HG03571 (cell line): ENCODE measurements at regions not wholly inside any gene's neighbourhood (a gene's known extent, or its start where the extent isn't known, plus 50 kb on each side); places are given as distances from the start of the nearest gene placed in this dataset.

Experiments used
- ATAC-seq: cut with Tn5 transposase; IDR thresholded peaks from one replicate; pipeline ENCODE4 v1.9.1; 2021; ENCODE audit not compliant: unreplicated experiment

- no peak for ATAC-seq
Measured at GRCh38 chr2:205937211-205937610, 148.8 kb downstream of the INO80D start.

DNA sequence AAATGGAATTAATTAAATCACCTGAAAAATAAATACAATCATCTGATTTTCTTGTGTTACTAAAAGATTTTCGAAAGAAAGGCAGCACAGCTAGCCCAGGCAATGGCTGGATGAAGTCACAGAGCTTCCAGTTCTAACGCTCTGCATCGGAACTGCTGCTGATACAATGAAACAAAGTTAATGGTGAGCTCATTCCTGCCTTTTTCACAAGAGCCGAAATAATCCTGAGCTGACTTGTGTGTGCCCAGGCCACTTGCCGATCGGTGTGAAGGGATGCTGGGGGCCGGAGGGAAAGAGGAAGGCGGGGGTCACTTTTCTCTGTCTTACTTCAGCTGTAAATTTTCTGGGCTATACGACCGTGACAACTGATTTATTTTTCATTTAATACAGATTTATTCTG is 149.5 kb downstream of the INO80D start:
- no peak for ATAC-seq

DNA sequence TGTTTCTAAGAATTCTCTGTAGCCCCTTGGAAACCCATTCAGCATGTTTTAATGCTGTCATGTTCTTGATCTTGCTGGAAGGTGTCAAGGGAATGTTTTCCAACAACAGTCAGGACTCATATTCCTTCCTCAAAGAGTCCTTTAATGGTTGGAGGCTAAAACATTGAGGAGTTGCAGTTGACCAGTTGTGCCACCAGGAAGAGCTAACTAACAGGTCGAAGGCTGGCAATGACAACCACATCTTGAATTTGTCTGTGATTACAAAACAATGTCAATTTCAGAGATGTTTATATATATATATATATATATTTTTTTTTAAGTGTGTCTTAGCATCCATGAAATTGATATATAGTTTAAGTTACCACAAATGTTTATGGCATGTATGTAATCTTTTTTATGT is 151.5 kb downstream of the INO80D start:
- no peak for ATAC-seq

DNA sequence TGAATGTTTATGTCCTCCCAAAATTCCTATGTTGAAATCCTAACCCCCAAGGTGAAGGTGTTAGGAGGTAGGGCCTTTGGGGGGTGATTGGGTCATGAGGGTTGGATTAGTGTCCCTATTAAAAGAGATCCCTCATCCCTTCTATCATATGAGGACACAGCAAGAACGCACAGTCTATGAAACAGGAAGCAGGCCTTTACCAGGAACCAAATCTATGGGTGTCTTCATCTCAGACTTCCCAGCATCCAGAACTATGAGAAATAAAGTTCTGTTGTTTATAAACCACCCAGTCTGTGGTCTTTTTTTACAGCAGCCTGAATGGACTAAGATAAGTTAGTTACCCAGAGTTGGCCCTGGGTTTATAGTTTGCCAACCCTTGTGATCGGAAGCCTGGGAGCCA is 153.1 kb downstream of the INO80D start:
- no peak for ATAC-seq

- no peak for ATAC-seq
Measured at GRCh38 chr2:205931388-205931787, 154.6 kb downstream of the INO80D start.

DNA sequence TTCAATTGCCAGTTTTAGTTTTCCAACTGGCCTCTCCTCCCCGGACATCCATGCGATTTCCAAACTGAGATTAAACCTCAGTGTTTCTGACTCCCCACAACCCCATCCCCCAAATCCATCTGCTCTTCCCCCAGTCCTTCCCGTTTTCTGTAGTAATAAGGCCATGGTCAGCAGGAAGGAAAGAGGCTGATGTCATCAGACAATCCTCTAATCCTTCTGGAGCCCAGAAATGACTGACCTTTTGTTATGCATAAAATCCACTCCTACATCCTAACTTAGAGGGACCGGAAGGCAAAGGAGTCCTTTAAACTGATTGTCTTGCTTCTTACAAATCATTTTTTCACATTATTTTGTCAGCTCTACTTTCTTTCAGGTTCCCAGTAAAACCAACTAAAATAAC is 155.8 kb downstream of the INO80D start:
- no peak for ATAC-seq

DNA sequence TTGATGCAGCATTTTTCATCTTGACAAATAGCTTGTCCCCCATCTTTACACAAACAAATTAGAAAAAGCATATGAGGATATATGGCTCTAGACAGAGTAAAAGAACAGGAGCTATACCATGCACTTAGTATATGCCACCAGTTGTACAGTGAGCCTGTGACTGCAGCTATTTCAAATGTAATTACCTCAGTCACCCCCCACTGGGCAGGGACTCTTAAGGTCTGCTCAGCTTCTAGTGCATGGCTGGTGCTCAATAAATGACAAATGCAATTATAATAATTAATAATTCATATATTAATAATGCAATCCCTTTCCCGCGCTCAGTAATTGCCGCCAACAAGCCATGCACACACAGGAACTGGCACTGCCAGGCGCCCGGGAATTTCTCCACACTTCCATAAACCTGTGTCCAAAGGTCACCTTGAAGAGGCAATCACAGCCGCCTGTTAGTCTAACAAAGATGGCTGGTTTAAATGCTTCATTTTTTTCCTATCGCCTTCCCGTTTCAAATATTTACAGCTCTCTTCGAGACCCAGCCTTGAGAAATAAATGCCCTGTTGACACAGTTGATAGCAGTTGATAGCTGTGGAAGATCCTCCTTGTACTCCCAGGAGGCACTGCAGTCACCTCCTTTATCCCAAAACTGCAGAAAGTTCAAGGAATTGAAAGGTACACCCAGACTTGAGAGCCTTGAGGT is 156.6 kb downstream of the INO80D start:
- ATAC-seq, result no peak

- no peak for ATAC-seq
Measured at GRCh38 chr2:205925373-205926337, 160.3 kb downstream of the INO80D start.

DNA sequence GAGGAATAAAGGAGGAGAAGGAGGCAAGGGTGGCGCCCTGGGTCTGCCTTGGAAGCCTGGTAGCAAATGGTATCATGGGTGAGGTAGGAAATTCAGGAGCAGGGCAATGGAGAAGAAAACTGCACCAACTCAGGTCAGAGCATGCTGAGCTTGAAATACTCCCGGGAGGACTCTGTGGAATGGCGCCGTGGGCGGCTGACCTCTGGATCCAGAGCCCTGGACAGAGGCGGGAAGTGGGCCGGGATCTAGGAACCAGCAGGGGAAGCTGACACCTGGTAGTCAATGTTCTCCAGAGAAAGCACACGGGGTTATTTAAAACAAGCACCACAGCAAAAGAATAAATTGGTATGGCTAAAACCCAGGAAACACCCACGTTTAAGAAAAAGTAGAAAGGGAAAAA is 161.3 kb downstream of the INO80D start:
- ATAC-seq, result no peak

- no peak for ATAC-seq
Measured at GRCh38 chr2:205915130-205915524, 170.8 kb downstream of the INO80D start.

DNA sequence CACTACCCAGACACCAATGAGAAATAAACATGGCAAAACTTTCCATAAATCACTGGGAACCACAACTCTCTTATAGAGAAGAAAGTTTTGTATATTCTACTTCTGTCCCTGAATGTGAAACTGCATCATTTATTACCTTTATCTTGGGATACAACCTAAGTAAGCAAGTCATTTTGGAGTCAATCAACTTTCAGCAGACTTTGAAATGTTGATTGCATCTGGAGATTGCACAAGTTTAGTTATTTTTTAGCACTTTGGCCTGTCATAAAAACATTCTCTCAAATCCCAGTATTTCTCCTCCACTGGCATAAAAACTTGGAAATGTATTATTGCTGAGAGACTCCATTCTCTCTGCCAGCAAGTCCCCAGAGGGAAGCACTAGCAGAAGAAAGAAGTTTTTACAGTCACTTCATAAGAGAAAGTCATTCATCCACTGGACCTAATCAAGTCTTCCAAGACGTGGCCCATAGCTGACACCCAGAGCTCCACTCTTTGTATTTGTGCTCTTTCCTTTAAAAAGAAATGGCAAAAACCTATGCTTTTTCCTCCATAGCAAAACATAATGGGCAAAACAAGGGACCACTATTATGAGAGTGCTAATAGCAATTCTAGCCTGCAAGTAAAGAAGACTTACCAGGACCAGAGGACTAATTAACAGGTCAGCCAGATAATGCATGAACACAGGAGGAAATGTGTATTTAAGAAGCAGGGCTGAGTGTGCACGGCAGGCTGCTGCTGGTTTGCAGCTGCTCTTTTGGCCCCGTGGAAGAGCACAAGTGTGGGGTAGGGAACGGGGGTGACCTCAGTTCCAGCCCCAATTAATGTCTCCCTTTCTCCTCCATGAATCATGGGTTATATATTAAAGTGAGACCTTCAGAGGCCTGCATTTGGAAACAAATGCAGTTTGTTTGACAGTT is 171.5 kb downstream of the INO80D start:
- ATAC-seq, result no peak

GRCh38 chr2:205913668-205914067 is 172.3 kb downstream of the INO80D start:
- no peak for ATAC-seq

DNA sequence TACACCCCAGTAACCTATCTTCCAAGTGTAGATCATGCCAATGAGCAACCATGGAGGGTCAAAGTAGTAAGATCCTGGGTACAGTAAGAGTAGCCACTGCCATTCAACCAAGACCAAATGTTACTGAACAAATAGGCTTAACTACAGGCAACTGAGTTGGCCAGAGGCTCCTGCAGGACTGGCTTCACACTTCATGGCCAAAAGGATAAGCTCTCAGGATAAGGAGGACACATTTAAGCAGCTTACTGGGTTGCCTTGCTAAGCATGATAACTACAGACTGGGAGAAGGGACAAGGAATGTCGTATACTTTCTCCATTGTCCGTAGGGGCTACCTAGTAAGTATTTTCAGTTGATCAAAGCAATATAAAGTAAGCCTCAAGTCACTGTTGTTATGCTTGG is 174.7 kb downstream of the INO80D start:
- ATAC-seq, result no peak

- ATAC-seq, result no peak
Measured at GRCh38 chr2:205909184-205909572, 176.8 kb downstream of the INO80D start.

DNA sequence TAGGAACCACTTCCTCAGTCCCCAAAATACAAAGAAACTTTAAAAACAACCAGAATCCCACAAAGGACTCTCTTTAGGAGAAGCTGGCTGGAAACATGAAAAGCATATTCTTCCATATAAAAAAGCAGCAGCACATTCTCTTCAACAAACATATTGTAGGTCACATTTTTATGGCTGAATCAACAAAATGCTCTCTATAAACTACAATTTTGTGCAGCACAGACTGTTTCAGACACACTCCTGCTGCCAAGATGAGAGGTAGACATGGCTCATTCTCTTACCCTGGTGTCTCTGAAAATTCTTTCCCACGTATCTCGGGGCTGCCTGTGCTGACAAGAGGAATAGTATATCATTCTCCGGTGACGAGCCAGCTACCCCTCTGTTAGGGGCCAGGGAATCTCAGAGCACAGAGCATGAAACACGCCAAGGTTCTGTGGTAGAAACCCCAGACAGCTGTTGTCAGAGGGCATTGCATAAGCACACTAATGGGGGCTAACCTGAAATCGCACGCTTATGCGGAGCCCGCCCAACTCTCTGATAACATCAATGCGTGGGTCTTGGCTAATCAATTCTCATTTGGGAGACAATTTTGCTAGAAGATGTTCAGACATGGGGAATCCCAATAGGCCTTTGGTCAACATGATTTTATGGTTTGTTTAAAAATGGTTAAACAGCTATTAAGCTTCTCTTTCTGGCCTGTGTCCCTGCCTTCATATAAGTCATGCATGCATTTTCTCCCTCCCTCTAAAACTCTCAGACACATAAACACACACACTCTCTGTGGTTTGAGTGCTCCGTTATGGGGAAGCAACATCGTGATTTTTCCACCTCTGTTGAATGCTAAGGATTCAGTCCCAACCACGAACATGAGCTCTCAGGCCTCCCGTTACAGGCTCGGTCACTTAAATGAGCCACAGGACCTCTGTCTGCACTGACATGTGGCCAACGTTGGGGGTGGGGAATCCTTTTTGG is 177.5 kb downstream of the INO80D start:
- ATAC-seq, result no peak

DNA sequence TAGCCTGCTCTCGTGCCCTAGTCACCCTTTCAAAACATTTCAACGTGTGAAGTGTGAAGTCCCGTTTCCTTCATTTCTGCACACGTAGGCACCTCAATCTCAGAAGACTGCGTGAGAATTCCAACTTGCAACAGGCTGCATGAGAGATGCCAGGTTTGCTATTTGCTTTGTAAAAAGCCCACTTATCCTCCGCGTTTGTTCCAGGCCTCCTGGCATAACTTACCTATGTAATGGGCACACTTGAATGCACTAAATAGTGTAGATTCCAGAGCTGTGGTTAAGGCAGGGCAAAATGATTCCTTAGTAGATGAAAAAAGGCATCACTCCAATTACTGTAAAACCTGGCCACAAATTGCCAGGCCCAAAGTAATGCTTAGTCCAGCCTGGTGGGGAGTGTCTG is 179.6 kb downstream of the INO80D start:
- ATAC-seq, result no peak

- no peak for ATAC-seq
Measured at GRCh38 chr2:205905576-205905975, 180.4 kb downstream of the INO80D start.

GRCh38 chr2:205904873-205905272 is 181.1 kb downstream of the INO80D start:
- no peak for ATAC-seq

DNA sequence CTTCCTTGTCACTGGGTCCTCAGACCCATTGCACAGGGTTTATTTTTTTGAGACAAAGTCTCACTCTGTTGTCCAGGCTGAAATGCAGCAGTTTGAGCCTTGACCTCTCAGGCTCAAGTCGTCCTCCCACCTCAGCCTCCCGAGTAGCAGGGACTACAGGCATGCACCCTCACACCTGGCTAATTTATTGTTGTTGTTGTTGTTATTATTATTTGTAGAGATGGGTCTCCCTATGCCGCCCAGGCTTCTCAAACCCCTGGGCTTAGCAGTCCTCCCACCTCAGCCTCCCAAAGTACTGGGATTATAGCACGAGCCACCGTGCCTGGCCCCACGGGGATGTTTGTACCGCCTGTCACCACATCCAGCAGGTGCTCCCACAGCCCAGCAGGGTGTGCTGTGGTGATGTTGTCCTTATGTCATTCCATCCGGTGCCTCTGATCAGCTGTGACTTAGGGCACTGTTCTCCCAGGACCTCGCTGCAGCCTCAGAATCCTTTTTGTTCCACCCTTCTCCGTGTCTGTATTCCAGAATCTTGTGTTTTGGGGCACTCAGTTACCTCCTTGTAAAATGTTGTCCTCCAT is 182.3 kb downstream of the INO80D start:
- ATAC-seq, result peak; percentile 71

DNA sequence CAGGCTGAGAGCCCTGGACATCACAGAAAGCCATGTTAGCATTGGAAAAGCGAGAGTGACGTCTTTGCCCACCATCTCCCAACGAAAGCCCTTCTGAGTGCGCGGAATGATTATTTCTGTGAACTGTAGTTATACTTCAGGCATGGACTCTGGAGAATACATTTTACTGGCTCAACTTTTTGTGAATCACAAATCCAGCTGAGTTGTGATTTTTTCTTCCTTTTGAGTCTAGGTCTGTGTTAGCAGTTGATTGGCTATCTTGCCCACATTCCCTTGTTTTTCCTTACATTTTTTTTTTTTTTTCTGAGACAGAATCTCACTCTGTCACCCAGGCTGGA is 183.1 kb downstream of the INO80D start:
- no peak for ATAC-seq
